ENCODE measurements at regions not wholly inside any gene's neighbourhood (a gene's known extent, or its start where the extent isn't known, plus 50 kb on each side); places are given as distances from the start of the nearest gene placed in this dataset.

DNA sequence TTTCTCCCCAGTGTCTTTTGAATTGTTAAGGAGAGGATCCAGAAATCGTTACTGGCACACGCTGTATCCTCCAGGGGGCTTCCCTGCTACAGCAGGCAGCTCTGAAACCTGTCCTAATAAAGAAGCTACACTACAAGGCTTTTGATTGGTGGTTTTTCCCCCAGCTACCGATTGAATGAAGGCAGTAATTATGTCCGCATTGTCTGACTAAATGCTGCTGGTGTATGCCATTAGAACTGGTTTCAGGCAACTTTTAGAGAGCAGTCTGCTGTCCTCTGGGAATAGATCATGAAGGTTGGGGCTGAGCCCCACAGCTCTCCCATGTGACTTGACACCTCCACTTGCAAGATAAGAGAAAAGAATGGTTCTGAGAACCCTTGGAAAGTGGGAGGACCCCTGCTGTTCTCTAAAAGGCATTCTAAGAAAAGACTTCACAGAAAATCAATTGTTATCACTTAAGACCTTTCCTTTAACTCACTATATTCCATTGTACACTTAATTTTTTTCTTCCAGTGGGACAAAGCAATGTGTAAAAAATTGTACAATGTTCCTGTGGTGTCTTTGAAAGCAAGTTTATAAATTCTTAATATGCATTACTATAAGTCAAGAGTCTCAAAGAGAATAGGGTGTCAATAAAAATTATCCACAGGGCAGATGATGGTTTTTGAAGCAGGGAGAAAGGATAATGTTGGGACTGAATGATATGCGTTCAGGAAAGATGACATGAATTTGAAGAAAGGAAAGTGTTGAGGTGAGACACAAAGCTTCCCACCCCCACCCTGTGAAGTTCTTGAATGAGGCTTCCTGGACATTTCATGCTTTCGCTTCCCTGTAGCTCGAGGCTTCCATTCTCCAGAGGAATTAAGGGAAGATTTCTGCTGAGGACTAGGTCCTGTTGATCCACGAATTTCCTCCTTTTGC lies 53.0 kb upstream of the DAZL start:
- POLR2A ChIA-PET, result no interaction called here

DNA sequence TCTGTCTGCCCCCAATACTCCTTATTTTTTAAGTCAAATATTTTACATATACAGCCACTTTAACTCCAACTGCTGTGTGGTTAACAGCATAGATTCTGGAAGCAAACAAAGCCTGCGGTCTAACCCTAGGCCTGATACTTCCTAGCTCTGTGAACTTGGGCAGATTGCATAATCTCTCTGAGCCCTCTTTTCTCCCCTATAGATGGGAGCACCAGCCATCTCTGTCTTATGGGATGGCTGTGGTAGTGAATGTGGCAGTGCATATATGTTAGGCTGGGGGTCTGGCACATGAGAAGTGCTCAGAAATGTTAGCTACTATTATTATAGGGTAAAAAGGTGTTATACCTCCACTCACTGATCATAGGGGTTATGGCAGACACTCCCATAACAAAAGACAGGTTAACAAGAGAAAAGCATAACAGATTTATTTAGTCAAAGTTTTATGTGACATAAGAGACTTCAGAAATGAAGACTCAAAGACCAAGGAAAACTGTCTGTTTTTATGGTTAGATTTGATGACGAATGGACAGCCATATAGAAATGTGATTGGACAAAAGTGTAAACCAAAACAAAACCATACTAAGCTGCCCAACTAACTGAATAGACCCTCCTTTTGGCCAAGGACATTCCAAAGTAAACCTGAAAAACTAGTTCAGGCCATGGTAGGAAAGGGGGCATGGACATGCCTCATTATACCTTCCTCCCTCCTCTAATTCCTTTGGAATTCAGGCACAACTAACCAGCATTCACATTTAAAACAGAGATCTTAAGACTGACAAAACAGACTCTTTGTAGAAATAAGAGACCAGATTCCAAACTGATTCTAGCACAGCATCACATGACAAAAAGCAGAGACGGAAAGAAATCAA lies 53.9 kb upstream of the DAZL start:
- H3K36me3 ChIP-seq (ENCODE audit: insufficient read depth, low read length), result no peaks in the 10 kb centered on the region
- H3K27ac ChIP-seq (ENCODE audit: low read depth, low read length), result no peak overlapping the region
- Mint-ChIP-seq H3K9me3 (peaks cover 0 to 9% (median 6%) of the 10 kb centered on the region in 5 donors), H3K27ac (no peak overlapping the region), H3K27me3 (peaks cover 8 to 21% of the 10 kb centered on the region in 2 donors), H3K4me1 (no peaks in the 10 kb centered on the region), H3K36me3 (peaks cover 0 to 9% (median 0%) of the 10 kb centered on the region in 3 donors), H3K4me3 (no peak overlapping the region)
- POLR2A ChIA-PET, result no interaction called here
- no peaks in the 10 kb centered on the region for H3K9me3 ChIP-seq (ENCODE audit: low read length)
- CTCF ChIA-PET, result no interaction called here
- no peak overlapping the region for H3K4me3 ChIP-seq (ENCODE audit: low read length)
- no peaks in the 10 kb centered on the region for H3K4me1 ChIP-seq (ENCODE audit: insufficient read depth, low read length)
- no peaks in the 10 kb centered on the region for H3K27me3 ChIP-seq (ENCODE audit: insufficient read depth, low read length, poor library complexity, severe bottlenecking)
- DNase-seq, result no peak

More for the DNA sequence above, 53.0 kb upstream of the DAZL start:
- Histone ChIP-seq H3K27ac (ENCODE audit: low read depth, low read length) (no peak overlapping the region), H3K4me3 (ENCODE audit: low read length) (no peak overlapping the region), H3K4me1 (ENCODE audit: insufficient read depth, low read length) (no peaks in the 10 kb centered on the region), H3K36me3 (ENCODE audit: insufficient read depth, low read length) (no peaks in the 10 kb centered on the region), H3K27me3 (ENCODE audit: insufficient read depth, low read length, poor library complexity, severe bottlenecking) (no peaks in the 10 kb centered on the region), H3K9me3 (ENCODE audit: low read length) (no peaks in the 10 kb centered on the region)
- H3K4me3 Mint-ChIP-seq, result no peak overlapping the region
- H3K27me3 Mint-ChIP-seq, result peaks cover 8 to 17% of the 10 kb centered on the region in 2 donors
- H3K9me3 Mint-ChIP-seq, result peaks cover 0 to 9% (median 6%) of the 10 kb centered on the region in 5 donors
- no peaks in the 10 kb centered on the region for H3K4me1 Mint-ChIP-seq
- CTCF ChIA-PET, result no interaction called here
- DNase-seq, result no peak
- H3K36me3 Mint-ChIP-seq, result peaks cover 0 to 9% (median 0%) of the 10 kb centered on the region in 3 donors
- no peak overlapping the region for H3K27ac Mint-ChIP-seq

DNA sequence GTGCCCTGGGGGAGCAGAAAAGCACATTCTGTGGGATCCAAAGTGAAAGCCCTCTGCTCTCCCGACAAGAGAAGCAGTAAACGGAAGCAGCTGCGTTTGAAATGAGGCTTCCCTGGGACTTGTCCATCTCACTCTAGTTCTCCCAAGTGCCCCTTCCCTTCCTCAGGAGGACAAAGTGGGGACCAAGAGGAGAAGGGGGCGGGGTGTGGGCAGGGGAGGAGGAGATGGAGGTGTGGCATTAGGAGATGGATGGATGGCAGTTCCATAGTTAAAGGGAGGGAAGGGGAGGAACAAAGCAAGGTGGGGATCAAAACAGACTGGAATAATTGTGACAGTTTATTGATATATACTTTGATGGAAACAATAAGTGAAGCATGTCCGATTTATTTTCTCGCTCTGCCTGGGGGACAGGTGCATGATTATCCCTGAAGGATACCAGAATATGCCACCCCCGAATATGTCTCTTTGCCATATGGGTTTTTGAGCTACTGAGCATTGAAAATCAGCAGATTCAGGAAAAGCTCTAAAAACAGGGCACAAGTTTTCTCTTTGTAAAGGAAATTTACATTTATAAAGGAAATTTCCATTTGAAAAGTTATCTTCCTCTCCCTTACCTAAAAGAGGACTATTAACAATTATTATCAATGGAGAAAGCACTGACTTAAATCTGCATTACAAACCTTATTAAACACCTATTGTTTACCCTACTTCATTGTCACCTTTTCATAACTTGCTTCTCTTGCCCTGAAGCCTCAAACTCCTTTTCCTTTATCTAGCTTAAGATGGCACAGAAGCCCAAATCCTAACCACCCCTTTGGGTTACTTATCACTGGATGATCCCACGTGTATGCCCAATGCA lies 58.9 kb upstream of the DAZL start:
- Histone ChIP-seq H3K4me1 (ENCODE audit: insufficient read depth, low read length) (no peaks in the 10 kb centered on the region), H3K36me3 (ENCODE audit: insufficient read depth, low read length) (no peaks in the 10 kb centered on the region), H3K9me3 (ENCODE audit: low read length) (no peaks in the 10 kb centered on the region), H3K4me3 (ENCODE audit: low read length) (no peak overlapping the region), H3K27ac (ENCODE audit: low read depth, low read length) (no peak overlapping the region), H3K27me3 (ENCODE audit: insufficient read depth, low read length, poor library complexity, severe bottlenecking) (no peaks in the 10 kb centered on the region)
- DNase-seq, result no peak
- peaks cover 8 to 28% of the 10 kb centered on the region in 2 donors for H3K27me3 Mint-ChIP-seq
- POLR2A ChIA-PET, result no interaction called here
- peaks cover 0 to 9% (median 6%) of the 10 kb centered on the region in 5 donors for H3K9me3 Mint-ChIP-seq
- H3K27ac Mint-ChIP-seq, result peak overlapping the region in 1 of 8 donors; percentile 28
- H3K4me1 Mint-ChIP-seq, result no peaks in the 10 kb centered on the region
- CTCF ChIA-PET, result no interaction called here
- H3K4me3 Mint-ChIP-seq, result no peak overlapping the region
- peaks cover 0 to 9% (median 0%) of the 10 kb centered on the region in 3 donors for H3K36me3 Mint-ChIP-seq

DNA sequence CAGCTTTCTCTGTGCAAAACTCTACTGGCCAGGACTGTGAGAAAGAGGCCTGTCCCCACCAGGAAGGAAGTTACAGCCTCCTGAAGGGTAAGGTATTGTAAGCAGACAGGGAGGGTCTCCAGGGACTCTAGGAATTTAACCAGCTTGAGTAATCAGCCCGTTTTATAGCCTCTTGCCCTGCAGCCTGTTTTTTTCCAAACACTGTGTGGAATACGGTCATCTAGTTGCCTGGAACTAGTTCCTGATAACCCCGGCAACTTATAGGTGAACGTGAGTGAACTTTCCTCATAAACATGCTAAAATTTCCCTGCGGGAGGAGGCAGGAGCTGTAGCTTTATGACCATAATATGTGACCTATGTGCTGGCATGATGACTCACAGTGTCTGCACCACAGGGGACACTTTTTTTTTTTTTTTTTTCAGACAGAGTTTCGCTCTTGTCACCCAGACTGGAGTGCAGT lies 60.1 kb upstream of the DAZL start:
- peaks cover 0 to 9% (median 6%) of the 10 kb centered on the region in 5 donors for H3K9me3 Mint-ChIP-seq
- CTCF ChIA-PET, result no interaction called here
- no peak for DNase-seq

DNA sequence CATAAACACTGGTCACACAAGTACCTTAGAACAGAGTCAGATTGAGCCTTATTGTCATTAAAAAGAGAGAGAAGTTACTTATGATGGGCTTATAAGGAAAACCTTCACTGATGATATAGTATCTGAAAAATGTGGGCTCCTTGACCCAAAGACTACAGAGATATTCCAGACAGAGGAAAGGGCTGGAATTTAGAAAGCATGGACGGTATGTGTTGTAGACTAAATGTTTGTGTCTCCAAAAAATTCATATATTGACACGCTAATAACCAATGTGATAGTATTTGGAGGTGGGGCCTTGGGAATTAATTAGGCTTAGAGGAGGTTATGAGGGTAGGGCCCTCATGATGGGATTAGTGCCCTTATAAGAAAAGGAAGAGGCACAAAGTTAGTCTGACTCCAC lies 61.0 kb upstream of the DAZL start:
- no peaks in the 10 kb centered on the region for H3K36me3 ChIP-seq (ENCODE audit: insufficient read depth, low read length)
- peaks cover 10 to 23% of the 10 kb centered on the region in 2 donors for H3K27me3 Mint-ChIP-seq
- peaks cover 0 to 4% (median 1%) of the 10 kb centered on the region in 3 donors for H3K36me3 Mint-ChIP-seq
- H3K9me3 ChIP-seq (ENCODE audit: low read length), result no peaks in the 10 kb centered on the region
- H3K4me1 ChIP-seq (ENCODE audit: insufficient read depth, low read length), result no peaks in the 10 kb centered on the region
- CTCF ChIA-PET, result no interaction called here
- DNase-seq, result no peak
- peaks cover 0 to 6% (median 5%) of the 10 kb centered on the region in 5 donors for H3K9me3 Mint-ChIP-seq
- H3K4me1 Mint-ChIP-seq, result no peaks in the 10 kb centered on the region
- H3K27me3 ChIP-seq (ENCODE audit: insufficient read depth, low read length, poor library complexity, severe bottlenecking), result no peaks in the 10 kb centered on the region
- no peak overlapping the region for H3K27ac ChIP-seq (ENCODE audit: low read depth, low read length)
- H3K4me3 Mint-ChIP-seq, result no peak overlapping the region
- H3K4me3 ChIP-seq (ENCODE audit: low read length), result no peak overlapping the region
- H3K27ac Mint-ChIP-seq, result no peak overlapping the region
- POLR2A ChIA-PET, result no interaction called here

More for the DNA sequence above, 60.1 kb upstream of the DAZL start:
- no peak overlapping the region for H3K27ac ChIP-seq (ENCODE audit: low read depth, low read length)
- H3K4me1 ChIP-seq (ENCODE audit: insufficient read depth, low read length), result no peaks in the 10 kb centered on the region
- POLR2A ChIA-PET, result no interaction called here
- no peak overlapping the region for H3K27ac Mint-ChIP-seq
- H3K4me3 Mint-ChIP-seq, result no peak overlapping the region
- H3K9me3 ChIP-seq (ENCODE audit: low read length), result no peaks in the 10 kb centered on the region
- H3K36me3 Mint-ChIP-seq, result peaks cover 0 to 9% (median 1%) of the 10 kb centered on the region in 3 donors
- H3K27me3 Mint-ChIP-seq, result peaks cover 8 to 28% of the 10 kb centered on the region in 2 donors
- no peaks in the 10 kb centered on the region for H3K27me3 ChIP-seq (ENCODE audit: insufficient read depth, low read length, poor library complexity, severe bottlenecking)
- no peaks in the 10 kb centered on the region for H3K36me3 ChIP-seq (ENCODE audit: insufficient read depth, low read length)
- no peaks in the 10 kb centered on the region for H3K4me1 Mint-ChIP-seq
- H3K4me3 ChIP-seq (ENCODE audit: low read length), result no peak overlapping the region

DNA sequence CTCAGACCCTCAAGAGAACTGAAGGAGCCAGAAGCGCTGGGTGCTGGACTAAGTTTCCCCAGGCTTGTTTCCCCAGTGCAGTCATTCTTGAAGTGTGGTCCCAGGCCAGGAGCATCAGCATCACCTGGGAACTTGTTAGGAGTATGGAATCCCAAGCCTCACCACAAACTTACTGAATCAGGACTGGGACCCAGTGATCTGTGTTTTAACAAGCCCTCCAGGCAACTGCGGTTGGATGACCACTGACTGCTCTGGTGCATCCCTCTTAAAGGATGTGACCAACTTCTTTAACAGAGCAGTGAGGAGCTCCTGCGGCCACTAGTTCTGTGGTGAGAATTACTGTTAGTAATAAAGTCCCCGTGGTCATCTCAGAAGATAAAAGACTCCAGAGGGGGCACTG lies 62.4 kb upstream of the DAZL start:
- H3K9me3 ChIP-seq (ENCODE audit: low read length), result no peaks in the 10 kb centered on the region
- CTCF ChIA-PET, result no interaction called here
- peaks cover 0 to 5% (median 1%) of the 10 kb centered on the region in 3 donors for H3K36me3 Mint-ChIP-seq
- POLR2A ChIA-PET, result no interaction called here
- no peak overlapping the region for H3K27ac Mint-ChIP-seq
- no peak overlapping the region for H3K4me3 Mint-ChIP-seq
- no peak for DNase-seq
- H3K27ac ChIP-seq (ENCODE audit: low read depth, low read length), result no peak overlapping the region
- H3K4me3 ChIP-seq (ENCODE audit: low read length), result no peak overlapping the region
- H3K36me3 ChIP-seq (ENCODE audit: insufficient read depth, low read length), result no peaks in the 10 kb centered on the region
- H3K27me3 Mint-ChIP-seq, result peaks cover 4 to 12% of the 10 kb centered on the region in 2 donors
- H3K9me3 Mint-ChIP-seq, result peaks cover 0 to 2% (median 0%) of the 10 kb centered on the region in 5 donors
- no peaks in the 10 kb centered on the region for H3K4me1 Mint-ChIP-seq
- H3K27me3 ChIP-seq (ENCODE audit: insufficient read depth, low read length, poor library complexity, severe bottlenecking), result no peaks in the 10 kb centered on the region
- H3K4me1 ChIP-seq (ENCODE audit: insufficient read depth, low read length), result no peaks in the 10 kb centered on the region

DNA sequence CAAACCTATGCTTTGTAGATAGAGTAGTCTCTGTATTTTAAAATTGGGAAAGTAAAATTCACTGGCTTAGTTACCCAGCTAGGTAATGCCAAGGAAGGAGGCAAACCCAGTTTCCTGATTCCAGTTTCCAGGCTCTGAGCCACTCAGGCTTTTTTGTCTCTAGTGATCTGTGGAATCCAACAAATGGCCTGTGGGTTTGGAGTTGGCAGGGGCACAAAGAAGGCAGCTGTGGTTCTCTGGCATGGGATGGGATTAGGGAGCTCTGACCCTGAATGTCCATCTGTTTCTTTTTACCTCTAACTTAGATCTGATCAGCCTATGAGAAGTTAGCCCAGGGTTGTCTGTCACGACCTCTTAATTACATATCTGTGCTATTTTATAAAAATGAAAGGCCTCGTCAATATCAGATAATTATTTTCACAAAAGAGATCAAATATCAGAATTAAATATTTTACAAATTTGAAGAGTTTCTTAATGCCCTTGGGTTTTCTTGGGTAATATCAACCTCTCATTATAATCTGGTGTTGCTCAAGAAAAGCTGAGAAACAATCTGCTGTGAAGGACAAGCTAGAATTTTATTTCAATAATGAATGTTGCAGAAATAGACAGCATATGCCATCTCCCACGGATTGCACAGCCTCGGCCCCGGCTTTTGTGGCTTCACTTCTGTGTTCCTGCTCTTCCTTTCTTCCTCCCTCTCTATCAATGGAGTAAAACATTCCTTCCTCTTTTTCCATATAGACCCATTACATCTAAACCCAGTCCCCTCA lies 63.7 kb upstream of the DAZL start:
- ChIA-PET POLR2A (no interaction called here), CTCF (no interaction called here)
- H3K36me3 Mint-ChIP-seq, result peaks cover 0 to 7% (median 1%) of the 10 kb centered on the region in 3 donors
- Histone ChIP-seq H3K9me3 (ENCODE audit: low read length) (no peaks in the 10 kb centered on the region), H3K27me3 (ENCODE audit: insufficient read depth, low read length, poor library complexity, severe bottlenecking) (no peaks in the 10 kb centered on the region), H3K36me3 (ENCODE audit: insufficient read depth, low read length) (no peaks in the 10 kb centered on the region), H3K27ac (ENCODE audit: low read depth, low read length) (no peak overlapping the region), H3K4me3 (ENCODE audit: low read length) (no peak overlapping the region), H3K4me1 (ENCODE audit: insufficient read depth, low read length) (no peaks in the 10 kb centered on the region)
- no peak overlapping the region for H3K4me3 Mint-ChIP-seq
- peaks cover 0 to 2% (median 0%) of the 10 kb centered on the region in 5 donors for H3K9me3 Mint-ChIP-seq
- peaks cover 4 to 7% of the 10 kb centered on the region in 2 donors for H3K27me3 Mint-ChIP-seq
- peak overlapping the region in 1 of 8 donors; percentile 11 for H3K27ac Mint-ChIP-seq
- no peaks in the 10 kb centered on the region for H3K4me1 Mint-ChIP-seq
- no peak for DNase-seq

Measured in CD8-positive, alpha-beta memory T cell (primary cell).